ENCODE measurements at regions not wholly inside any gene's neighbourhood (a gene's known extent, or its start where the extent isn't known, plus 50 kb on each side); places are given as distances from the start of the nearest gene placed in this dataset.

DNA sequence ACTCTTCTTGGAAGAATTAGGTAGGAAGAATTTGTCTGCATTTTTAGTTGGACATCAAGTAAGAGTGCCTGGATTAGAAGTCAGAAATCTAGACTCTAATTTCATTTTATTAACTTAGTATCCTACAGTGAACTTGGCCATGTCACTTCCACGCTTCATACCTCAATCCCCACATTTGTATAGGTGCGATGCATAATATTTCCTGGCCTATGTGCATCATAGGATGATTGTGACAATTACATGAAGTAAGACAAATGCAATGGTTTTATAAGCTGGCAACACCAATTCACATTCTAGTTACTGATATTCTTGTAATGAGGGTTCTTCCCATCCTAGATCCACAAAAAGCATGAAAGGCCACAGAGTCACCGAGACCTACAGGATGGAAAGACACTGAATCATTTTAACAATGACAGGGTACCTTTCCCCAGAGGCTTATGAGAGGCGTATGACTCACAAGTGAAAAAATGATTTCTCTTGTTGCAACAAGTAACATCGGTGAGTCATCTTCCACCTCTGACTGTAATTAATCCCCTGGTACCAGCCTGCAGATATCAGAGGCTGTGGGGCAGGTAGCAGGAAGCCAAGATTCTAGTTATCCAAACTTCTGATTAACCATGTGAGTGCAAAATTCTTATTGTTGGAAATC, 56.0 kb upstream of the OR5AK2 start:
- no peak for DNase-seq (ENCODE audit: low read depth)

DNA sequence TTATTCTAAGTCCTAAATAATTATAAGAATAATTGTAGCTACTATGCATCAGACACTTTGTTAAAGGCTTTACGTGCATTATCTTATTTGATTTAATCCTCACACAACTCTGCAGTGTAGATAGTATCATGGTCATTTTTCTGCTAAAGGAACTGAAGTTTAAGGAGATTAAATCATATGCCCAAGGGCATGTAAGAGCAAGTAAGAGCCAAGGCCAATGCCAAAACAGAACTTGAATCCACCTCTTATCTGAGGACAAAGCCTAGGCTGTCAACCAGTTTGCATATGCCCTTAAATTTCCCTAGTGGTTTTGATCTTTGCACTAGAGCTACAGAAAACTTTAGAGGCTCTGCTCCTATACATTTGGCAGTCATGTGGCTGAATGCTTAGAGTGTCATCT, 65.6 kb upstream of the OR5AK2 start:
- DNase-seq (ENCODE audit: low read depth) = no peak

DNA sequence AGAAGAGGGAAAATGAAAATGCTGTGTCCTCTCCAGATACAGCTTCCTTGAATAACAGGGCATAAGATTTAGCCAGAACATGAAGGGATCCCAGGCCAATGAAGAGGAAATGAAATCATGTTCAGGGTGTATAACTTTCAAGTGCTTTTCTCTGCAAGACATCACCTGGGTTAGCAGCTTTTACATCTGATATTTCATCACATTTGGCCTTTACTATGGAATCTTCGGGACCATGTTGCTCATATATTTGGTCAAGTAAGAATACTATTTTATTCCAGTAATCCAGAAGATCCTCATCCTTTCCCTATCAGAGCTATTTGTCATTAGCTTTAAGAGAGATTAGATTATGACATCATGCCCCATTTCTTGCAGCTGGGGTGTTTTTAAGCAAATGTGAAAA, 66.3 kb upstream of the OR5AK2 start:
- DNase-seq (ENCODE audit: low read depth) = no peak

DNA sequence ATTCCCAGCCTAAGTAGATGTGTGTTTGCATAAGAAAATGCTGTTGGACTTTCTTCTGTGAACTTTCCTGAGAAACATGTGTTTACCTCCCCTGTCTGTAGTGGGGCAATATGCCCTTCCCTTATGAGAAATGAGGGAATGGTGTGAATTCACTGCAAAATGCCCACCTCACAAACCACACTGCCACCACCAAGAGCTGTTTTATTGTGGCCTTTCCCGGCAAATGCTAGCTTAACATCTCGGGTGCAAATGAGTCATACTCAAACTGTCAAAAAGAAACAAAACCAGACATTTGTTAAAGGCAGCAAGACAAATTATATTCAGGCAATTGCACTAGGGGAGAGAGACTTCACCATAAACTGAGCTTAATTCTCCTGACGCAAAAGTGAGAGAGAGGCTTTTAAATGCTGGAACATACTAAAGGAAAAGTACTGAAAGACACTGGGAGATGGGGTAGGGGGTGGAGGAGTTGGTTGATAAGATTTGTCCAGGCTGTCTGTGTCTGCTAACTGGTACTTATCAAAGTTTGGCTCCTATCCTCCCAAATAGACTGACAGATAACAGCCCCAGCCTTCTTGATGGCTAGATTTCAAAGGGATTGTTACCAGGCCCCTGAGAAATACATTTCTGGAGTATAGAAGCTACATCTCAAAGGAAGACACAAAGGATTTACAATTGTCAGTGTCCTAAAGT, 70.9 kb upstream of the OR5AK2 start:
- DNase-seq (ENCODE audit: low read depth) = no peak

DNA sequence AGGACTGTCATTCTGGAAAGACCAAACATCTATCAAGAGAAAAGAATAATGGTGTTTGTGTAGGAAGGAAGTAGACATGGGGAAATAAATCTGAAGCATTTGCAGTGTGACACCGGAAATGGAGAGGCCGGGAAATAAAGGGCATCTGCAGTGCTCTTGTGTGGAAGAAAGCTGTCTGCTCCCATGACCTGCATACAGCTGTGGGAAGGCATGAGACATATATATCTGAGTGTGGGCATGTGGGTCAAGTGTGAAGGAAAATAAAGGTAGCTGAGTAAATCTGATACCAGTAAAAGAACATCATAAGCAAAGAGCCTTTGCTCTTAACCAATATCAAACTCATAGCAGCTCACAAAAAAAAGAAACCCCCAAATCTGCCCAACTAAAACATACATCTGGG, 72.1 kb upstream of the OR5AK2 start:
- DNase-seq (ENCODE audit: low read depth) = no peak

DNA sequence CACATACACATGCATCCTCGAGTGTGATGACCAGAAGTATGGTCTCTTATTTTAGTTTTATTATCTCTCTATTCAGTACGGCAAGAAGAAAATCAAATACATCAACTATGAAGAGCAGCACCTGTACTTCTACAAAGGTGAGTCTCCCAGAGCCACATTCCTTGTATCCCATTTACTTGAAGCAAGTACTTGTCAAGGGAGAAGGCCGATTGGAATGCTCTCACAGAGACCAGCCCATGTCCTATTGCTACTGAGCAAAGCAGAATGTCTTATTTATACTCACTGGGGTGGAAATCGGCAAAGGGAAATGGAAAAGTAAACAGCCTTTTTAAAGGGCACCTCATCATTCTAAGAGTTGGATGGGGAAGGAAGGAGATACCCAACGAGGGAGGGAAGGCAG, 72.6 kb upstream of the OR5AK2 start:
- DNase-seq (ENCODE audit: low read depth) = no peak

DNA sequence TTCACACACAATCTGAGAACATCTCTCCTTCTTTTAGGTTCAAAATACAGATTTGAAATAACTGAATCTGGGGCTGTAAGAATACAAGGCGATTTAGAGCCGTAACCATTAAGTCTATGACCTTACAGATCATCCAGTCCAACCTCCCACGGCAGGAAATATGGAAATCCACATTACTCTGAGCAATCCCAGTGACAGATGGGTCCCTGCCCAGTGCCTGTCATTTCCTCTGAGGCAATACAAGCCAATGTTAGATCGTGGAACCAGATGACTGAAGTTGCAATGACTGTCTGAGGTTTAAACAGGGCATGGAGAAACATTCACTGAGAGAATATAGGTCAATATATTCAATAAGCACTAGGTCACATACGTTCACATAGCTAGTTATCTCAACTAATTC, 77.4 kb upstream of the OR5AK2 start:
- no peak for DNase-seq (ENCODE audit: low read depth)

DNA sequence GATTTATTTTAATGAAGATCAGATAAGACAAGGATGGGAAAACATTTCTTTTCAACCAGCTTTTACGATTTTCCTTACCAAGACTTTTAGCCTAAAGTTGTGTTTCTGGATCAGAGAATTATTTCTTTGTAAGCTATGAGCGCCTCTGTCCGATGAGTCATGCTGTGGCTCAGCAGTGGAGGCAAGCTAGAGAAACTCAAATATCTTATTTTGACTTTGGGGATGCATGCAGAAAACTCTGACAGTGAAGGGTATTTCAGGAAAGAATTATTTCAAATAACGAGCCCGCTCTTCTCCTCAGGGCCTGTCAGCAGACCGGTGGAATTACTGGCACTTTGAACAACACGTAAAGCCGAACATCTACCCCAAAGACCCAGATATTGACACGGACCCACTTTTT, 77.9 kb upstream of the OR5AK2 start:
- DNase-seq (ENCODE audit: low read depth) = no peak

DNA sequence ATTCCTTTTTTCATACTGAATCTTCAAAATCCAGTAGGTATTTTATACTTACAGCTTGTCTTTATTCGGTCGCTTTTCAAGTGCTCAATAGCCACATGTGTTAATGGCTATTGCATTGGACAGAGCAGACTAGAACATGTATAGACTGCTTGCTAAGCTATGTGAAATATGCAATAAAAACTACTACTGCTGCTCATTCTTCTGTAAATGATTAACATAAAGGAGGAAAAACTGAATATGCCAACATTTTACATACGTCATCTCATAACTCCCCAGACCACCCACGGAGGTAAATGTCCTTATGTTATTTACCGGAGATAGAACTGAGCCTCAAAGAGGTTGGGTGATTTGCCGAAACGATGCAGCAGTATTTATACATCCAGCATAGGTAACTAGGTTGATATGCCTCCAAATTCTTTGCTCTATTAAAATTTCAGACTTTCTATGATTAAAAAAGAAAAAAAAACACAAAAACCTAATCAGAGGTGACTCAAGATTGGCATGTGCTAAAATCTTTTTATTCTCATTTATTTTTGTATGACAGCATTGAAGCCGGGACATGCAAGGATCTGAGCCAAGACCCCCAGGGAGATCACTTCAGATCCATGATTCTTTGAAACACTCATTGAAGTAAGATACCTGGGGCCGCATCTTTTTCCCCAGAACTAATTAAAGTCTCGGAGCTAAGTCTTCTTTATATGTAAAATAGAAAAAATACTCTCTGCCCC, 78.5 kb upstream of the OR5AK2 start:
- no peak for DNase-seq (ENCODE audit: low read depth)

DNA sequence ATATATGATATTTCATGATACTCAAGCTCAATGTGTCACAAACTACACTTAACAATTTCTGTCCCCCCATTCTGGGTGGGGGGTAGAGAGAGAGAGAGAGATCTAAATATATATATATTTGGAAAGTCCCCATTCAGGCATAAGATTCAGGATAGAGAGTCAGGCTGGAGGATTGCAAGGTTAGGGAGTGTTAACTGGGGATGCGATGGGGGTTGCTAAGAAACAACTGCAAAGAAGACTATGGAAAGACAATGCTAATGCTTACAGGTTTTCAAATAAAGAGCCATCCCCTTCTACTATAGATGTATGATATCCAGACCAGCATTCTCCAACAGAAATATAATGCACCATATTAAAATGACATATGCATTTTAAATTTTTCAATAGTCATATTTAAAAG, 79.2 kb upstream of the OR5AK2 start:
- no peak for DNase-seq (ENCODE audit: low read depth)

DNA sequence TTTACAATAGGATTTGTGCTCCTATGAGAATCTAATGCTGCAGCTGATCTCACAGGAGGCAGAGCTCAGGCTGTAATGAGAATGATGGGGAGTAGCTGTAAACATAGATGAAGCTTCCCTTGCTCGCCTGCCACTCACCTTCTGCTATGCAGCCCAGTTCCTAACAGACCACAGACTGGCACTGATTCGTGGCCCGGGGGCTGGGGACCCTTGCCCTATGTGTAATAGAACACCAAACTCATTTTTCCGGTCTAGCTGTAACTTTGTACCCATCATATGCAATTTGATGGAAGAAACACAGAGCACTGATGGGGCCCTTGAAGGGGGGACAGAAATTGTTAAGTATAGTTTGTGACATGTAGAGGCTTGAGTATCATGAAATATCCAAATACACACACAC, 79.6 kb upstream of the OR5AK2 start:
- DNase-seq (ENCODE audit: low read depth) = no peak

DNA sequence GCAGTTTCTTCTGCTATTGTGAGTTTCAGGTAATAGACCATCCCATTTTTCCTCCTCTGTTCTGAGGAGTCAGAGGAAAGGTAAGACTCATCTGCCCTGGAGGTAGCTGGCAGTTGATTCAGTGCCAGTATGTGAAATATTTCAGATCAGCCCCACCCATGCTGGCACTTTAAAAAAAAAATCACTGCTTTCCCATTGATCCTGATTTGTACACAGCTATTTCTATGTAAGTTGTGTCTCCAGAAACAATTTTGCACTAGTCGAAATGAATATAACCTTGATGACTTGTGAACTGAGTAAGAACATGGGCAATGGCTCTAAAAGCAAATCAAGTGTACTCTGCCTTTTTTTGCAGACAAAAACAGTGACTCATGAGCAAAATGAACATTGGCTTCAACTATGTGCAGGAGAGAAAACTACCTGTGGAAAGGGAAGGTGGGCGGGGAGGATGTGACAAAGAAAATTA, 82.0 kb upstream of the OR5AK2 start:
- DNase-seq (ENCODE audit: low read depth) = no peak

DNA sequence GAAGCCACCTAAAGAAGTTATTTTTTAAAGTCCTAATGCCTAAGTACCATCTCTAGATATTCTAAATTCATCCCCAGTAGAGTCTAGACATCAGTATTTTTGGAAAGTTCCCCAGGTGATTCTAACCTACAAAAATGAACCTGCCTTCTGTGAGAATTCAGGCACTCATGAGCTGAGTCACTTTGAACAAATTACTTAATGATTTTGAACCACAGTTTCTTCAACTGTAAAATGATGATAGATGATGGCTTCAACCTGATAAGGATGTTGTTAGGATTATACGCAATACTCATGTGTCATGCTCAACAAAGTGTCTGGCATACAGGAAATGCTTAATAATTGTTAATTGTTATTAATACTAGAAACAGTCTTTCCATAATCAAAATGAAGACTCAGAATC, 82.8 kb upstream of the OR5AK2 start:
- DNase-seq (ENCODE audit: low read depth) = no peak

DNA sequence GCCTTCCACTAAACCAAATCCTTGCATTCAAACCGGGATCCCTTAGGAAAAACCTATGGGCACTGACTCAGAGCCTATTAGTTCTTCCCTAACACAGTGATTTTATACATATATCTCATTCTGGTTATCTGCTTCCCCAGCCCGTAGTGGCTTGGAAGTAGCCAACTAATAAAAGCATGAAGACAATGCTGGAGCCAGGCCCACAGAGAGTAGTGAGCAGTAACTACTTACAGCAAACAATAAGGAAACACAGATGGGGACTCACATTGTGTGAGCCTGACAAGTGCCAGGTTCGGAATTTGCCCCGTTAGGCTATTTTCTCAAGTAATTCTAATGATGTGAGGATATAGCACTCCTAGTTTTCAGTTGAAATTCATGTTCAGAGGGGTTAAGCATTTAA, 83.3 kb upstream of the OR5AK2 start:
- DNase-seq (ENCODE audit: low read depth) = no peak

DNA sequence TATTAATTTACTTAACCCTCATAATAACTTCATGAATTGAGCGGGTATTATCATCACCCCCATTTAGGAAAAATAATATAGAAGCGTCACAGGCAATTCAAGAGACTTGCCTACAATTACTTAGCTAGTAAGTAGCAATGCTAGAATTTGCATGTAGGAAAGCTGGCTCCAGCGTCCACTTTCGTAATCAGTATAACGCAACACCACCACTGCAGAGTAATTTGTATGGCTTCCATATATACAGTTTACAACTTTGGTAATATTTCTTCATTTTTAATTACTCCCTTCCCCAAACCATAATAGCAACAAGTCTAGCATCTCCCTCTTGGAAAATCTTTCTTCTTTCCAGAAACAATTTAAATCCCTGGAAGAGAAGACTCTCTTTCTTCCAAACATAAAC, 89.9 kb upstream of the OR5AK2 start:
- DNase-seq (ENCODE audit: low read depth) = no peak

DNA sequence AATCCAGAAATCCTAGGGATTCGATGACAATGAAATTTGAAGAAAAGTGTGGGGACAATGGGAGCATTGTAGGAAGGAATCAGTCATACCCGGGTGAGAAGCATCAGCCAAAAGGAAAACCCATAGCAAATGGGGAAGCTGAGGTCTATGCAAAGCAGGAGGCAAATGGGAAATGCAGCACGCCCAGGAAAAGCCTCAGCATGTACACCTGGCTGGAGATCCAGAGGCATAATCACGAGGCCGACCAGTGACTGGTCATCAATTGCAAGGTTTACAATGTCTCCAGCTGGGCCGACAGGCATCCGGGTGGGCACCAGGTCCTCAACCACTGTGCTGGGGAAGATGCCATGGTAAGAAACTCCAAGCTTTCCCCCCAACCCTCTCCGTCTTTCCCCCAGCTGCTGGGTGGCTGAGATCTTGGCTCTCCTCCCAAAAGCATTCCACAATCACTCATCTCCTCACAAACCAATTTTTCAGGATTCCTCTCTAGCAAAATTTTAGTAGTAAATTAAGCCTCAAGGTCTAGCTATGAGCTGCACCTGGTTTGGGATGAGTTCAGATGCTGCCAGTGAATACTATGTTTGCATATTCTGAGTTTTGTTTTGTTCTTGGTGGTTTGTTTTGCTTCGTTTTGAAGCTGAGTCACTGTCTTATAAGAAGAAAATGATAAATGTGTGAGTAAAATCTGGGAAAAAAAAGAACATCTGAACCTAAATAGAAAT, 98.0 kb upstream of the OR5AK2 start:
- no peak for DNase-seq (ENCODE audit: low read depth)

DNA sequence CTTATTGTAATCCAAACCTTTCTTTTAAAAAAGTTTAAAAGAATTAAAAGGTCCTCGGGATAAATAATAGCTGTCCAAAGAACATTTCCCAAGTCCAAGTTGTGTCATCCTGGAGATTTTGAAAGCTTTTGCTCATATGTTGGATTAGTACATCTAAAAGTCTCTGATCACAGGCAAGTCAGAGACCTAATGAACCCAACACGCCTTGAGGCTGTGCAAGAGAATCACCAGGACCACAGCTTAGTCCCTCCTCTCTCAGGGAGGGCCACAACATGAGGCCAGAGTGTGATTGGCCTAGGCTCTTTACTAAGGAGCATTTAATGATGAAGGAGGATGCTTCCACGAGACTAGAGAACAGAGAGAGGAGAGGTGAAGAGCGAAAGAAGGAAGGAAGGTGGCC, 98.7 kb upstream of the OR5AK2 start:
- DNase-seq (ENCODE audit: low read depth) = no peak

DNA sequence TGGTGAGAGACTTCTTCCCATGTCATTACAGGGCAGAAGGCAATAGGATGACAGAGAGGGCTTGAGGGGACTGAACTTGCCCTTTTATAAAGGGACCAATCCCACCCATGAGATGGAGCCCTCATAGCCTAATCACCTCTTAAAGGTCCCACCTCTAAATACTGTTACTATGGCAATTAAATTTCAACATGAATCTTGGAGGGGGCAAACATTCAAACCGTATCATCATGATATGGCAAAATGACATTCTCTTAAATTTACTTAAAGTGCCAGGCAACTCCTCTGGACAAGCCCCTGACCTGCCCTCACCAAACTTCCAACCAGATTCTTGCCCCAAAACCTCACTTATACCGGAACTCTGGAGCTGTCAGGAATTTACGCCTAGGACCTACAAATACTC, 100.8 kb upstream of the OR5AK2 start:
- no peak for DNase-seq (ENCODE audit: low read depth)

DNA sequence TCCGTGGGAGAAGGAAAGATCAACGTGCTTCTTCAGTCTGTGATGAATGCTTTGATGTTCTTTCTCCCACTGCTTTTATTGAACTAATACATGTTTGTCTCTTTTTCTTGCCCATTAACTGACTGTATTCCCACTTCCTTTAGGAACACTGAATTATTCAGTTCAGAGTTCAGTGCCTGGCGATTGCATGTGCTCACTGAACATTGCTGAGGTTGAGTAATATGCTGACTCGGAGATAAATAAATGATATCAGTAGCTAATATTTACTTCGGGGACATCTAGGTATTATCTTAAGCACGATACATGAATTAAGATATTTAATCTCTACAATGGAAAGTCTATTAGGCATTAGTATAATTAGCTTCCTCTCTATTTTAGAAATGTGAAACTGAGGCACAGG, 102.3 kb upstream of the OR5AK2 start:
- DNase-seq (ENCODE audit: low read depth) = no peak

DNA sequence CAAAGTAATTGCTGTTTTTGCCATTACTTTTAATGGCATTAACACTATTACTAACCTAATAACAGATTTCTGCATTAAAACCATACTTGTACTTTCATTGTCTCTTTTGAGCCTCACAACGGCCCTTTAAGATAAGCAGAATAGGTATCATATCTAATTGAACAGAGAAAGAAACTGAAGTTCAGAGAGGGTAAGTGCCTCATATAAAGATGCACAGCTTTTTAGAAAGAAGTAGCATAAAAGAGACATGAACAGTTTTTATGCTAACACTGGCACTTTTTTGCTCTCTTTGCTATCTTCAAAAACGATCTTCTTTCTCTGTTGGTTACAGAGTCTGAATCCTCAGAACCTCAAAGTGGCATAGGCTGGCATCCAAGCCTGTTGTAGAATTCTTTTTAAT, 102.9 kb upstream of the OR5AK2 start:
- DNase-seq (ENCODE audit: low read depth) = no peak

DNA sequence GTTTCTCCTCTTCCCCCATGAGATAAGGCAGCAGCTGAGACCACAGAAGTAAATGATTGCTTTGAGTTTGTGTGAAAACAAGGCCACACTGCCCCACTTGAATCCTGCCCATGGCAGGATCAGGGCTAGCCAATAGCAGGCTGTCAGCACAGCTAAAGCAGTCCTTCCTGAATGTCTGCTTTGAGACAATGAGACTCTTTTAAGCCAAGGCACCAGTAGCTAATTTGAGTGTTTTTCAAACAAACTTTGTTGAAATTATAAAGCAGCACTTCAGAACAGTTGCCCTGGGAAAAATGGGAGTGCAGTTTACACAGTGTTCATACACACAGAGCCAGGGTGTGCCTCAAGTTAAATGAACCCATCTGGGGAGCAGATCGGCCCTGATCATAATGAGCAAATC, 103.5 kb upstream of the OR5AK2 start:
- no peak for DNase-seq (ENCODE audit: low read depth)

DNA sequence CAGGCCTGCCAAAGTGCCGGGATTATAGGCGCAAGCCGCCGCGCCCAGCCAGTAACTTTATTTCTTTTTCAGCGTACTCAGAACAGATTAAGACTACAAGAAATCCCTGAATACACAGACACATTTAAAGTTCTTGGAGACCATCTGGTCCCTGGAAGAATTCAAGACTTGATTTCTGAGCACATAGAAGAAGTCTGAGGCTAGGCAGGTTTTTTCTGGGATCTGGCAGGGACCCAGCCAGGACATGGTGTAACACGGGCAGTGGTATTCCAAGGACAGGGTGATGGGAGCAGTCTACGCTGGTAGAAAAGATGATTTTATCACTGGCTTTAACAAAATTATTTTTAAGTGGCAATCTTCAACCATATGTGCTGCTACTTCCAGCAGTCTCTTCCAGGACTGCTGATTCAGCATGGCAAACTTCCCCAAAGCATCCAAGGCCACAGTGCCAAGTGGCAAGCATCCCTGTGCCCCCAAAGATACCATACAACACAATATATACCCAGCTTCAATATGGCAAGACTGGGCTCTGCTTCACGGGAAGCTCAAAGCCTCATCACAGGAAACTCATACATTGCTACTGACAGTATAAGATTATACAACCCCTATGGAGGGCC, 105.2 kb upstream of the OR5AK2 start:
- no peak for DNase-seq (ENCODE audit: low read depth)
